ENCODE measurements at regions not wholly inside any gene's neighbourhood (a gene's known extent, or its start where the extent isn't known, plus 50 kb on each side); places are given as distances from the start of the nearest gene placed in this dataset.

DNA sequence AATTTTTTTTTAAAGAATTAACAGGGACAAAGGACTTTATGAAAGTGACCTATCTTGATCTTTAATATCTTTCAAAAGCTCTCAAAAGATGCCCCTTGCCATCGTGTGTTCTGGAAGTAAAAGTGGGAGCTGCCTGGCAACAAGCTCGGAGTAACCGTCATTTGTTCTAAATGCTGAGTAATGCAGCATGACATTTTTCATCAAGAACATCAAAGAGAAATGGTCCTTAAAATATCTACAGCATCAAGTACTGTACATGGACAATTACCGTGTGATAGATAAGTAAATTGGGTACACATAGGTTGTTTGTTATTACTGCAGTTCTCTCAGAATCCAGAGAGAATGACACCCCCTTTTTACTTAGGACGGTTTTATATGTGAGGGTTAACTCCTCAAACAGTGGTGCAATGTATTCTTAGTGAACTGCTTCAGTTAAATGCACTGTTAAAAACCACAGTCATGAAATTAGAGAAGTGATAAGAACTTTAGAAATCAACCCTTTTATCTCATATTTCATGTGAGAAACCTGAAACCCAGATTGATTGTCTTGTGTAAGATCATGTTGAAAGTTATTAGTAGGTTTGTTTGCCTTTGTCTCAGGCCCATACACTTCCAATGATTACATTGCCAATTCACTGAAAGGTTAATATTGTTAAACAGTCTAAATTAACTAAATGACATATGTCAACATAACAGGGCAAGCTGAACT lies 90.6 kb upstream of the HNMT start:
- no peaks in the 10 kb centered on the region for H3K4me1 ChIP-seq
- intact Hi-C loops (cut with DNase I; ENCODE audit: low total_unique reads), result no loop called here
- H3K27ac ChIP-seq, result no peak overlapping the region
- H3K27me3 ChIP-seq, result no peaks in the 10 kb centered on the region
- DNase-seq, result no peak
- no peak overlapping the region for H3K4me3 ChIP-seq
- H3K36me3 ChIP-seq, result no peaks in the 10 kb centered on the region
- TF ChIP-seq, protein P1, sequence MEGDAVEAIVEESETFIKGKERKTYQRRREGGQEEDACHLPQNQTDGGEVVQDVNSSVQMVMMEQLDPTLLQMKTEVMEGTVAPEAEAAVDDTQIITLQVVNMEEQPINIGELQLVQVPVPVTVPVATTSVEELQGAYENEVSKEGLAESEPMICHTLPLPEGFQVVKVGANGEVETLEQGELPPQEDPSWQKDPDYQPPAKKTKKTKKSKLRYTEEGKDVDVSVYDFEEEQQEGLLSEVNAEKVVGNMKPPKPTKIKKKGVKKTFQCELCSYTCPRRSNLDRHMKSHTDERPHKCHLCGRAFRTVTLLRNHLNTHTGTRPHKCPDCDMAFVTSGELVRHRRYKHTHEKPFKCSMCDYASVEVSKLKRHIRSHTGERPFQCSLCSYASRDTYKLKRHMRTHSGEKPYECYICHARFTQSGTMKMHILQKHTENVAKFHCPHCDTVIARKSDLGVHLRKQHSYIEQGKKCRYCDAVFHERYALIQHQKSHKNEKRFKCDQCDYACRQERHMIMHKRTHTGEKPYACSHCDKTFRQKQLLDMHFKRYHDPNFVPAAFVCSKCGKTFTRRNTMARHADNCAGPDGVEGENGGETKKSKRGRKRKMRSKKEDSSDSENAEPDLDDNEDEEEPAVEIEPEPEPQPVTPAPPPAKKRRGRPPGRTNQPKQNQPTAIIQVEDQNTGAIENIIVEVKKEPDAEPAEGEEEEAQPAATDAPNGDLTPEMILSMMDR (IDR thresholded peaks at IDR 0.05), result no peak
- no peaks in the 10 kb centered on the region for H3K9me3 ChIP-seq

DNA sequence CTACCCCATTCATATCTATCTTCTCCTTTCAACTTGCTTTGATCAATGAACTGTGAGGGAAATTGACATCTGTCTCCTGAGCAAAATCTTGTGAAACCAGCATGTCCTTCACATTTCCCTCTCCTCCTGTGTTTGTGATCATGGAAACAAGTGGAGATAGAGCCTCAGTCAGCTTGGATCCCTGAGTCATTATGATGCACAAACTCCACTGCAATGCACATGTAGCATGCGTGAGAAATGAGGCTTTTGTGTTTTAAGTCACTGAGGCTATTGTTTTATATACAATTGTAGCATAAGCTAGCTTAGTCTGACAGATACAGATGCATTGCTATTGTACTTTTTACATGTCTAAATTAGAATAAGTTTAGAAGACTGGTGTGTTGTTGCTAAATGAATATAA lies 85.2 kb upstream of the HNMT start:
- Histone ChIP-seq H3K27ac (no peak overlapping the region), H3K36me3 (no peaks in the 10 kb centered on the region), H3K4me1 (no peaks in the 10 kb centered on the region), H3K4me3 (no peak overlapping the region), H3K9me3 (no peaks in the 10 kb centered on the region), H3K27me3 (no peaks in the 10 kb centered on the region)
- intact Hi-C loops (cut with DNase I; ENCODE audit: low total_unique reads), result no loop called here
- TF ChIP-seq, protein P1 (IDR thresholded peaks at IDR 0.05), result no peak
- DNase-seq, result no peak

DNA sequence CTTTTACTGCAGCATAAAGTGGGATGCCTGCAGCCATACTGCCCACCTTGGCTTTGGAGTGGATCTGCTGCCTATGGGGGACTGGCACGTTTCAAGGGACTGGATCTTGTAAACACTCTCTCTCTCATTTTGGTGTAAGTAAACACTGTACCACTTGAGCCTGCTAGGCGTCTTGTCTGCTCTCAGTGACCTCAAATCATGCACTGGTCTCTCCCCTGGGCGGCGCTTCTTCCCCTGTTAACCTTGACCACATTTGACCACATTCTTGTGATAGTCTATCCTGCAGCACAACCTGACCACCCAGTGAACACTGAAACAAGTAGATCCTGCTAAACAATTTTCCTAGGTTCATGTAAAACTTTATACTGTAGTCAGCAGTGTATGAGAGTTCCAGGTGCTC lies 82.6 kb upstream of the HNMT start:
- TF ChIP-seq, protein P1 (IDR thresholded peaks at IDR 0.05), result no peak
- intact Hi-C loops (cut with DNase I; ENCODE audit: low total_unique reads), result no loop called here
- no peaks in the 10 kb centered on the region for H3K9me3 ChIP-seq
- H3K27ac ChIP-seq, result no peak overlapping the region
- no peaks in the 10 kb centered on the region for H3K27me3 ChIP-seq
- H3K4me3 ChIP-seq, result no peak overlapping the region
- DNase-seq, result no peak
- no peaks in the 10 kb centered on the region for H3K4me1 ChIP-seq
- no peaks in the 10 kb centered on the region for H3K36me3 ChIP-seq

DNA sequence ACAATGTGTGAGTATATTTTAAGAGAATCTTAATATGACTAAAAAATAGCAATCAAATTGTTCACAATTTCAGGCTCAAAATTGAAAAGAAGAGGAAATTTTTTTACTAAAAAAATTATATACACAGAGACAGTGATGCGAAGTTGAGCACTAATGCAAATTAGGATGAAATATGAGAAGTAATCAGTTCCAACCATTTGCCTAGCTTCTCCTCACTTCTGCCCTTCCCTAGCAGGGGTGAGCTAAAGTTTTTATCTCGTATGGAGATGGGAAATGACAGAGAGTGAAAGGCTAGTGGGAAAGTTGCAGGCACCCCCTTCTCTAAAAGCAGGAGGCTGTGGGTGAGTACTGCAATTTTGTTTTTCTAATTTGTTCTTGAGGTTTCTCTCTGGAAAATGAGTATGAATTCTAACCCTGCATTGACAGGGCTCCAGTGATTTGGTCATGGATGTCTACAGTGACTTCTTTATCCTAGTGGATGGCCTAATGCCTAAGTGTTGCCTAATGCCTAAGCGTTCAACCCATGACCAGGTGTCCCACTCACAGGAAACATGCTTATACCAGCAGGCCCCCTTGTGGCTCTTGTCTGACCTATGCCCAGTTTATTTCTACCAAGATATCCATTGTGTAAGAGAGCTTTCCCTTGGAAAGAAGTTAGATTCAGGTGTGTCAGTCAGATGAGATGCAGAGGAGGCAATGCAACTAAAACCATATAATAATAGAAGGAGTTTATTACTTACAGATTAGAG lies 78.0 kb upstream of the HNMT start:
- Histone ChIP-seq H3K27ac (no peak overlapping the region), H3K27me3 (no peaks in the 10 kb centered on the region), H3K9me3 (no peaks in the 10 kb centered on the region), H3K4me3 (no peak overlapping the region), H3K36me3 (no peaks in the 10 kb centered on the region), H3K4me1 (no peaks in the 10 kb centered on the region)
- intact Hi-C loops (cut with DNase I; ENCODE audit: low total_unique reads), result no loop called here
- TF ChIP-seq, protein P1 (IDR thresholded peaks at IDR 0.05), result no peak
- DNase-seq, result no peak

DNA sequence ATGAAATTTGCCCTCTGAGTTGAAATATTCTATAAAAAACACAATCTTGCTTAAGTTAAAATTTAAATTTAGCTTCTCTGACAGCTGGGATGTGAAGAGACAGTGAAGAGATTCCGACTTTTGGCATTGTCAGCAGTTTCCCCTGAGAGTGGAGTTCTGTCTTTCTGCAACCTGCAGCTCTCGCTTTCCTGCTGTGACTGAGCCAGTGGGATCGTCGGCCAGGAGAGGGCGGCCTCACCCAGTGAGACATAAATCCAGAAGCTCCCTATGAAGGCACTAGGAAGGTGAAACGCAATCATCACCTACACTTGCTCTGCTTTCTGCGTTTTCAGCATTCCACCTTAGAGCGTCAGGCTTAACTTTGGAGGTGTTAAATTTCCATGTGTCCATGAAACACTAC lies 75.4 kb upstream of the HNMT start:
- no peak for DNase-seq
- Histone ChIP-seq H3K27ac (no peak overlapping the region), H3K27me3 (no peaks in the 10 kb centered on the region), H3K4me1 (no peaks in the 10 kb centered on the region), H3K9me3 (no peaks in the 10 kb centered on the region), H3K36me3 (no peaks in the 10 kb centered on the region), H3K4me3 (no peak overlapping the region)
- intact Hi-C loops (cut with DNase I; ENCODE audit: low total_unique reads), result no loop called here
- TF ChIP-seq, protein P1 (IDR thresholded peaks at IDR 0.05), result peak; percentile 14 to 21

Data from tibial artery (tissue), 4 donors.